Stimulated activated CD4-positive, alpha-beta T cell treated with anti-CD3 and anti-CD28 coated beads, Interleukin-12 subunit alpha, Interleukin-12 subunit beta, amount 100 ng/mL, for 48 hours (primary cell): ENCODE measurements at regions not wholly inside any gene's neighbourhood (a gene's known extent, or its start where the extent isn't known, plus 50 kb on each side); places are given as distances from the start of the nearest gene placed in this dataset.

Source experiments
- DNase-seq, 3 donors: peaks; one replicate each; pipeline ENCODE4 v3.0.0-alpha.2; 2020; ENCODE audit warnings: low read depth in 2 of 3, low spot score in 1 of 3

- no peak for DNase-seq
Measured at GRCh38 chr9:90311811-90312210, 330.8 kb downstream of the DIRAS2 start.

DNA sequence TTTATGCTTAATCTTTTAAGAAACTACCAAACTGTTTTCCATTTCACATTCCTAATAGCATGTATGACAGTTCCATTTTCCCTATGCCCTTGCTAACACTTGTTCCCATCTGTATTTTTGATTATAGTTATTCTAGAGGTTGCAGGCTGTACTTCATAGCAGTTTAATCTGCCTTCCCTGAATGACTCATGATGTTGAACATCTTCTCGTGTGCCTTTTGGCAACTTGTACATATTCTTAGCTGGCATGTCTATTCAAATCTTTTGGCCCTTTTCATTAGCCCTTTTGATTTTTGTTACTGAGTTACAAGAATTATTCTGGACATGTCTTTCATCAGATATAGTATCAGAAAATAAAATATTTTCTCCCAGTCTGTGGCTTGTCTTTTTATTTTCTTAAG, 320.3 kb downstream of the DIRAS2 start:
- no peak for DNase-seq

DNA sequence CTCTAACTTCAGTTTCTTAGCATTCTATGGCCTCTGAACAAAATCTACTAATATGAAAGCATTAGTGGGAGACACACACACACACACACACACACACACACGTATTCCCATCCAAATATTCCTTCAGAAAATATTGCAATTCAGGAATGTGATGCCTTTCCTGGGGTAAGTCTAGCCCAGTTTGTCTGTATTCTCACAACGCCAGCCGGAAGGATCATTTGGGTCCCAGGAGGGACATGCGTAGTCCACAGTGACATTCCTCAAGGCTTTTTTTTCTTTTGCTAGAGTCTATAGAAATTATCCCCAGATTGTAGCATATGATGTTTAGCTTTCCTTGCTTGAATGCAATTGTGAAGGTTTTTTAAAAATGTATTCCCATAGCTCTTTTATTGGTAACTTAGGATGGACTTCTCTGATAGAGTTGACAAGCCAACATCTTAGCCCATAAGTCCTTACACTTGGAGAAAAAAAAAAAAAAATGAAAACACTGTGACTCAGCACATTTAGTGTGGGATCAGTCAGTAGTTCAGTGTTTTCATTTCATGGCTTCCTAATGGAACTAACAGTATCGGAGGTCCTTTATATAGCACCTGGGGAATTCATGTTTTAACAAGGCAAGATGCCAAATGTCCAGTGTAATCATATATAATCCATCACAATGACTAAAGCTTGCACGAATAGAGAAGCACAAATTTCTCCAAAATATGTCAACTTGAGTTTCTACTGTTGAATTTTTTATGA, 316.5 kb downstream of the DIRAS2 start:
- no peak for DNase-seq

DNA sequence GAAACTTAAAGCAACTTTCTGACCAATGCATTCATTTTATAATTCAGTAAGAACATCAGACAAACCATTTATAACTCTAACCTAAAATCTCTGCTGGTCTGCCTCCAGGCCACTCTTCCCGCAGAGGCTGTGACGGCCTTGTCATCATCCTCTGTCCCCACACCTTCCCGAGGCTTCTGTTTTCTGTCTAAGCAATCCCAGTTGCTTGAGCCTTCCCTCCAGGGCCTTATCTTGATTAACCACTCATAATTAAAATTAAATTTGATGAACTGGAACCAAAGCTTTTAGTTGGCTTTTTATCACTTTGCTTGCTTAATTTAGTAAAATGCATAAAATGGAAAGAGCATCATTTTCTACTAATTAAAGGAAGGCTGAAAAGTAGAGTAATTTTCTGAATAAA, 312.4 kb downstream of the DIRAS2 start:
- DNase-seq = no peak

DNA sequence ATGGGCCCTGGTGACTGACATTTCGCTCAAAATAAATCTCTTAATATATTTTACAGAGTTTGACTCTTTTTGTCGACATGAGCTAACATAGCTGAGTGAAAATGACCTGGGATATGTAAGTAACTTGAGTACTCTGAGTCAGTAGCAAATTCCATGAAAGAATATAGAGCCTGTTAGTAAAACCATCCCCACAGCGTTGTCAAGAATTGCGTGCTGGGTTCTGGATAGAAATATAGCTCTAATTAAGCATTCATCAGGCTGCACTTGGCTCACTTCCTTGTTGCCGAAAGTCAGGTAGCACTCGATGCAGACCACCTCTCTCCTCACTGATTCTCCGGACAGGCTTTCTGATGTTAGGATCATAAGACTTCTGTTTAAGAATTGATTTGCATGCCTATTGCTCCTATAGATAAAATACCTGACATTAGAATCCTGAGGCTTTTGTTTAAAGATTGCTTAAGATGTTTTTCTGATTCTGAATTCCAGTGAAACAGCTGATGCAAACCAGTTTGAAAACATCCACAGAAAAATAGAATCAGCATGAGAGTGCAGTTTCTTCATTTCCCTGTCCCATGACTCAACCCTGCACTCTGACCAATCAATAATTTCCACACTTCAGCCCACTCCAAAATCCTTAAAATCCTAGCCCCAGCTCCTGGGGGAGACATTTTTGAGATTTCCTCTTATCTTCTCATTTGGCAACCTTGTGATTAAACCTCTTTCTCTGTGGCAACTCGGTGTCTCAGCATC, 310.6 kb downstream of the DIRAS2 start:
- no peak for DNase-seq

DNA sequence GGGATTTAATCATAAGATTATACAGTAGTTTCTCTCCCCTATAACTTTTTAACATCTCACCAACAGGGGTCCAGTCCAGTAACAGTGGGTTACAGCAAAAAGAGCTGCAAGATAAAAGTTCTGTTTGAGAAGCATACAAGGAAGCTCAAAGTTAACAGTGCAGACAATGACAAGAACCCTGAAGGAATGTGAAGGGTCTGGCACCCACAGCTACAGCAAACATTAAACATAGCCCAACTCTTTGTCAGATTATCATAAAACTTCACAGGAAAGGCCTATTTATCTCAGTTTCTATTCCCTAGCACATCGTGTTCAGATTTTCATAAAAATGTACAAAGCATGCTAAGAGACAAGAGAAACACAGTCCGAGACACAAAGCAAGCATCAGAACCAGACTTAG, 309.4 kb downstream of the DIRAS2 start:
- DNase-seq = no peak

DNA sequence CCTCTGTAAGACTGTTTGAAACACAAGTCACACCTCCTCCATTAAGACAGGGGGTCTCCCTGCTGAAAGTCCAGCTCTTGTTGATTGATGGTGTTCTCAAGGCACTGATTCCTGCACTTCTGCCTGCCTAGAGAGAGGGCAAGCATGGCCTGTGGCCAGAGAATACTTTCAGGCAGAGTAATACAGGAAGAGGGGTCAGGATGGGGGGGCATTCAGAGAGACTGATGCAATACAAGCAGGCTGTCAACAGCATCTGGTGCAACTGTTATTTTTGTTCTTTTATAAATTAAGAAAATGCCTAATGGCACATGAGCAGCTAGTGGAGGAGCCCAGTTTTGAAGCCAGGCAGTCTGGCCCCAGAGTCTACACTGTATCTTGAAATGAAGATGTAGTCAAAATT, 302.2 kb downstream of the DIRAS2 start:
- DNase-seq = no peak

DNA sequence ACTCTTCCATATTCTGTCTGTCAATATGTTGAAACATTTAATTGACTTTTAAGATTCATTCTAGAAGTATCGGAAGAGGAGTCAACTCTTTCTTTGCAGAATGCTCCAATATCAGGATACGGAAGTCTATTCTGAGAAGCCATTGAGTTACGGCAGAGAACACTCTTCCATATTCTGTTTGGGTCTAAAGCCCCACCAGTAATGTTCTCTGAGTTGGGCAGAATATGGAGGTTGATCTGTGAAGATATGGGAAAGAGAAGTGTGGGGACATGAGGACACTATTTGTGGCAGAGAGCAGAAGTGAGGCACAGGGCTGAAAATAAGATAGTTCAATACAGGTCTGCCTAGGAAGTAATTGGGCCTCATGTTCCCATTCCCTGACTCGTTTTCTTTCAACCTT, 300.0 kb downstream of the DIRAS2 start:
- no peak for DNase-seq

DNA sequence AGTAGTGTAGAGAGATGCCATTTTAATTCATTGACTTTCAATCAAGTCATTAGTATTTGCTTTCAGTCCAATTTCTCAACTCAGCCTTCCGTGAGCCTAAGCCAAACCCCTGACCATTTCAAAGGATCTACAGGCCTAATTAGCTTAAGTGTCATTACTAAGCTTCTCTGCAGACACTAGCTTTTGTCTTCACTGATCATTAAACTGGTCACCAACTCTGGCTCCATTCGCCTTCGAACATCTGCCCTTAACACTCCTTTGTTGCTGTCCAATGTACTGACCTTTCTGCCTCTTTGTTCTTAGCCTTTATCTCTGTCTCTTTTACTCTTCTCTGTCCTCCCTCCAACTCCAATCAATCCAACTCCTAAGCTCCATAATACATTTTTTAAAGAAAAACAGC, 299.3 kb downstream of the DIRAS2 start:
- no peak for DNase-seq

DNA sequence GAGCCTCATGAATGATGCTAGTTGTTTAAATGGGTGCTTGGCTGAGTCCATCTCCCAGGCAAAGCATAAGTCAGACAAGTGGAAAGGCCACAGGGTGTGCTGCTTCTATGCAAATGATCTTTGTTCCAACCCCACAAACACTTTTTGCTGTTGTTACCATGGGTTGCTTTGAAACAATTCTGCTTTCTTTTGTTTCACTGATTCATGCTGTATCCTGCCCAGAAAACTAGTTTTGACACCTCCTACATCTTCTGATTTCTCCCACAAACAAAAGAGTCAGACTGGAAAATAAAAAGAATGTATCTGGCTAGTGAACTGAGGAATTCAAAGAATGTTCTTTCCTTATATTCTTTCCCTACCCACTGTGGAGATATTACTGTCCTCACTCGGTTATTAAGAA, 298.6 kb downstream of the DIRAS2 start:
- no peak for DNase-seq

DNA sequence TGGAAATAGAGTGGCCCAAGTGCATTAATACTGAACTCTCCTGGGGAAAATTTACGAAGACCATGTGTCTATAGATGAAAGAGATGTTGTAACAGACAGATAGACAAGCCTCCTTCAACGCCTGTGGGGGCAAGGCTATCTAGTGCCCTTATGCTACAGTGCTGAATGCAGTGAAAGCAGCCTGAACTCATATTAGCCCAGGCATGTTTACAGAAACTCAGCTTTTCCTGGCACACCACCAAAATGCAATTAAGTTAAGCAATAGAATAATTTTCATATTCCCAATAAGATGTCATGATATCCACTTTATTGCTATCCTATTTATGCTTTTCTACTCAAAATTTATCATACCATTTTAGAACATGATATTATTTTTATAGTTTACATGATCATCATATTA, 277.0 kb downstream of the DIRAS2 start:
- no peak for DNase-seq

DNA sequence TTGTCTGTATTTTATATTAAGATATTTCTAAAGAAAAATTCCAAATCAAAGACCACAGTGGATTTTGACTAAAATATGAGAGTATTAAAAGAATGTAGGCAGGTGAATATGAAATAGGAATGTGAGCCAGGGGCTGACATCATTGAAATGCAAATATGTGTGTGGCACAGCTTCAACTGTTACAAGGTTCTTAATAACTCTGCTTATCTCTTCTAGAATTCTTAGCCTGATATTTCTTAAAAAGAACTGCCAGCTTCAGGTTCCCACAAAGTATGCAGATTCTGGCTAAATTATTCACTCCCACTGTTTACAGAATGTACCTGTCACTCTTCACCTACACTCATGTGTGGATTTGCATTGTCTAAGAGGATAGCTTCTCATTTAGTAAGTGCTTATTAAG, 274.4 kb downstream of the DIRAS2 start:
- DNase-seq = no peak

DNA sequence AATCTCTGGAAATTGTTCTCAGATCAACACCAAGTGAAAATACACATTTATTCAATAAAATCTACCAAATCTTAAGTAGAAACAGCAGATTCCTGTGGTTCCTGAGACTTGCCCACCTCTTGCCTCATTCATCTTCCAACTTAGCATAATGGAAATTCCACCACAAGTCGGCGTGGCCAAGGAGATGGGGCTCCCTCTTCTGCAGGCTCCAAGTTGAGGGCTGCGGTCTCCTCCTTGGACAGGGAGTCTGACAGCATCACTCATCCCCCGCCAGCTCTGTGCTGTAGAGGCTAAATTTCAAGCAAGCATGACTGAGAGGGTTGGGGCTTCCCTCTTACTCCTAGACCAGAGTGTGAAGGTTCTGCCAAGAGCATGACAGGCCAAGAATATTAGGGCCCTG, 273.7 kb downstream of the DIRAS2 start:
- DNase-seq = no peak

DNA sequence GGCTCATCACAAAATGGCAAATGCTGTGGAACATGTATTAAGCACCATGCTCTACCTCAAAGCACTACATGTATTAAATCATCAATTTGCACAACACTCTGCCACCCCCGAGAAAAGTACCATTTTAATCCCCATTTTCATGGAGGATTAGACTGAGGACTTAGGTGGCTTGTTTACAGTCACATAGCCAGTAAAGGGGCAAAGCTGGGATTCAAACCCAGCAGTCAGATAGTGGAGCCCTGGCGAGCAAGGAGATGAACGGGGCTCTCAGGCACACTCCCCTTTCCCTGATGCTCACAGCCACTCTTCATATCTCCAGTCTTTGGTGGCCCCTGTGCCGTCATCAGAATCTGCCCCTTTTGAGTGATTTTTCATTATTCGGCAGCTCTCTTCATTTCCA, 262.9 kb downstream of the DIRAS2 start:
- no peak for DNase-seq

DNA sequence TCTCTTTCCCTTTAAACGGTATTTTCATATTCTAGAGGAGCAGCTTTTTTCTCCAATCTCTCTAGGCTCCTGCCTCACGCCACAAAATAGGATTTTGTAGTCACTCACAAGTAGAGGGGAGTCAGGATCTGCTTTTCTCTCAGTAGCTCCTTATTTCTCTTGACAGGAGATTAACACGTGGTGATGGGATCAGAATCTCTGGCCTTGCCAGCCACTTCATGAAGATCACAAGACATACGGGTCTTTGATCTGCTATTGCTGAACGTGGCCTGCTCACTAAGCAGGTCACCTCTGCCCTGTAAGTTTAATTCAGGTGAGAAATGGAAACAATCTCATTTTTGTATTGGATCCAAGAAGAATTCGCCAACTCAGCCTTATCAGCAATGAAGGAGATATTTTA, 257.5 kb downstream of the DIRAS2 start:
- no peak for DNase-seq

DNA sequence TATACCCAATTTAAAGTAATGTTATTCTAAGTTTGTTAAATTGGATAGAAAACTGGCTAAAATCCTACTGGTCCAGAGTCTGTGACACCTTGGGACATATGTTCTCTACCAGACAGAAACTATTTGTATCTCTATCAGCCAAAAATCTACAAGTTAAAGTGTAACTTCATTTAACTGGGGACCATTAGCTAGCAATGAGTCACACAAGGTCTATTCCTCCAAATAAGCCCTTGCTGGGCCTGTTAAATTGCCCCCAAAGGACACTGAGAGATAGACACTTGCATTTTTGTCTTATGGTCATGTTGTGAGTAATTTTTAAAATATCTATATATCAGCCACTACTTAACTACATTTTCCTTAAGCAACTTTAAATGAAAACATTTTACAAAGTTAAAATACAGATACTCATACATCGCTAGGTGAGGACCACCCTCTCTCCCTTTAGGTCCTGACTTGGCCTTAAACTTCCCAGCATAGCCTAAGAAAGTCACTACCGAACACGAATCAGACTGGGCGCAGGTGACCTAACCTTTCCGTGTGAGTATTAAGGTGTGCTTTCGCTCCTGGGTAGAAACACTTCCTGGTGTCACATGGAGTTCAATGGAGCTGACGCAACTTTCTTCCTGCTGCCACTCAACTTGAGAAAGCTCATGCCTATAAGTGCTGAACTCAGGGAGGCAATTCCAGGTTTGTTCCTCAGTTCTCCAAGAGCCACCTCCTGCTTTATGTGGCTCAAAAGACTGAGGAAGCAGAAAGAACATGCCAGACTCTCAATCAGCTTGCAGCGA, 249.1 kb downstream of the DIRAS2 start:
- DNase-seq = no peak

- DNase-seq = no peak
Measured at GRCh38 chr9:90394871-90395270, 247.8 kb downstream of the DIRAS2 start.

DNA sequence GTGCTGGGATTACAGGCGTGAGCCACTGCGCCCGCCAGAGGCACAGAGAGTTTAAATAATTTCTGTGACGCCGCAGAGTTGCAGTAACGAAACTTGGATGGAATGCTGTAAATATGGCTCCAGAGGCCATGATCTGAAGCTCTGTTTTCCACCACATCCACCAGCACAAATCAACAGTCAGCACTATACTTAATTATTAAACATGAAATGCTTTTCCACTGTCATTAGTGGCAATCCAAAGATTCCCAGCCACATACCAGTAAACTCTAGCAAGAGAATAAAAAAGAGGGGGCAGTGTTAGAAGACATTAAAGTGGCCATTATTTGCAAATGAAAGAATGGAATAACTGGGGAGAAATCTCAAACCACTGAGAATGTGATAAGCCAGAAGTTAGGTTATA, 242.5 kb downstream of the DIRAS2 start:
- no peak for DNase-seq

DNA sequence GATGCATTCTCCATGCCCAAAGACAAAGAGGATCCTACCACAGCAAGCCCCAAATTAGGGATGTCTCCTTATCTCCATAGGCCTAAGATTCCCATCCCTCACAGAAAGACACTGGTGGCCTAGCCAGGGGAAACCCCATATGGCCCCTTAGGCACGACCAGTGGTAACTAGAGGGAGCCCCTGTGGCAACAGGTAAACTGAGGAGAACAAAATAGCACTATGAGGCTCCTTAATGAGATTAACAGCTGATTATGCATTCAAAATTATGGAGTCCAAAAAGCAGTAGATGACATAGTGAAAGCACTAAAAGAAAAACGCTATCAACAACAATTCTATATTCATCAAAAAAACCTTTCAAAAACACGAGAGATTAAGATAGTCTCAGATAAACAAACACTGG, 234.0 kb downstream of the DIRAS2 start:
- no peak for DNase-seq

DNA sequence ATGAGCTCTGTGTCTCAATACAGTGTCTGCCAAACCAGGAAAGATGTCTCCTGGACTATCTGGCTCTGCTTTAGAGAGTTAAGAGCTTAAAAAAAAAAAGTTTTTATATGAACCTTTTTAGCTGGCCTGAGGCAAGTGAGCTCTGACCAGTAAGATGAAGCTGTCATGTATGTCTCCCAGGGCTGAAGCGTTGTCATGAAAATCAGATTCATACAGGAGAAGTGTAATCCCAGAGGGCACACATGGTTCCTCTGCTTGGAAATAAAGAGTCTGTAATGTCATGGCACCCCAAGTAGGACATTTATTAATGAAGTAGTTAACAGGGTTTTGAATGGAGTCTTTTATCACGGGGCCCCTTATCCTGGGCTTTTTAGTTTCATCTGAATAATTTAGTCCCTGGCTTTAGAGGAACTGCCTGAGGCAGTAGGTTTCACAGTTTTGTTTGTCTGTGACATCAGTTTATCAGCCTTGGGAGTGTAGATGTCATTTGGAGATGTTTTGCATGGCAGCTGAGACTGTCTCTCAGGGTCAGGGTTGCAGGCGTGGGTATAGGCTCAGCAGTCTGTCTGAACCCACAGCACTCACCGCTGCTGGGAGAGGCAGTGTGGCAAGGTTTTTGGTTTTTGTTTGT, 223.3 kb downstream of the DIRAS2 start:
- DNase-seq = no peak

- no peak for DNase-seq
Measured at GRCh38 chr9:90420211-90420610, 222.4 kb downstream of the DIRAS2 start.
